ENCODE measurements at regions not wholly inside any gene's neighbourhood (a gene's known extent, or its start where the extent isn't known, plus 50 kb on each side); places are given as distances from the start of the nearest gene placed in this dataset.

DNA sequence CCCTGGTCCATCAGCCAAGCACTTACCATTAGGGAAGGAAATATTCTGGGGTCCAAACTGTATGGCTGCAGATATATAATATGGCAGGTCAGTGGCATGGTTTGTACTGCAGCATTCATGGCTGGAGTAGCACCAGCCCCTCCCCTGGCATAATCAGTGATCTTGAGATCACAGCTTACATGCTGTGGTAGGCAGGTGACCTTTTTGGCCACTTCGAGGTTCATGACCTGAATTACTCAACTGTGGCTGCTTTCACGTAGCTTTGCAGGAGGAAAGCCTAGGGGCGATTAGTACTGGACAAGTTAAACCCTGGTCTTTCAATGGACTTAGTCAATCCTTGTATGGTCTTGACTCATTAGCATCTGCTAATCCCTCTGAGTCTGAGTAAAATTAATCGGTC is 169.8 kb downstream of the SPRY2 start:
- no peak overlapping the region for H3K27ac ChIP-seq
- TF ChIP-seq, protein P1, sequence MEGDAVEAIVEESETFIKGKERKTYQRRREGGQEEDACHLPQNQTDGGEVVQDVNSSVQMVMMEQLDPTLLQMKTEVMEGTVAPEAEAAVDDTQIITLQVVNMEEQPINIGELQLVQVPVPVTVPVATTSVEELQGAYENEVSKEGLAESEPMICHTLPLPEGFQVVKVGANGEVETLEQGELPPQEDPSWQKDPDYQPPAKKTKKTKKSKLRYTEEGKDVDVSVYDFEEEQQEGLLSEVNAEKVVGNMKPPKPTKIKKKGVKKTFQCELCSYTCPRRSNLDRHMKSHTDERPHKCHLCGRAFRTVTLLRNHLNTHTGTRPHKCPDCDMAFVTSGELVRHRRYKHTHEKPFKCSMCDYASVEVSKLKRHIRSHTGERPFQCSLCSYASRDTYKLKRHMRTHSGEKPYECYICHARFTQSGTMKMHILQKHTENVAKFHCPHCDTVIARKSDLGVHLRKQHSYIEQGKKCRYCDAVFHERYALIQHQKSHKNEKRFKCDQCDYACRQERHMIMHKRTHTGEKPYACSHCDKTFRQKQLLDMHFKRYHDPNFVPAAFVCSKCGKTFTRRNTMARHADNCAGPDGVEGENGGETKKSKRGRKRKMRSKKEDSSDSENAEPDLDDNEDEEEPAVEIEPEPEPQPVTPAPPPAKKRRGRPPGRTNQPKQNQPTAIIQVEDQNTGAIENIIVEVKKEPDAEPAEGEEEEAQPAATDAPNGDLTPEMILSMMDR (conservative IDR thresholded peaks at IDR 0.05), result no peak

DNA sequence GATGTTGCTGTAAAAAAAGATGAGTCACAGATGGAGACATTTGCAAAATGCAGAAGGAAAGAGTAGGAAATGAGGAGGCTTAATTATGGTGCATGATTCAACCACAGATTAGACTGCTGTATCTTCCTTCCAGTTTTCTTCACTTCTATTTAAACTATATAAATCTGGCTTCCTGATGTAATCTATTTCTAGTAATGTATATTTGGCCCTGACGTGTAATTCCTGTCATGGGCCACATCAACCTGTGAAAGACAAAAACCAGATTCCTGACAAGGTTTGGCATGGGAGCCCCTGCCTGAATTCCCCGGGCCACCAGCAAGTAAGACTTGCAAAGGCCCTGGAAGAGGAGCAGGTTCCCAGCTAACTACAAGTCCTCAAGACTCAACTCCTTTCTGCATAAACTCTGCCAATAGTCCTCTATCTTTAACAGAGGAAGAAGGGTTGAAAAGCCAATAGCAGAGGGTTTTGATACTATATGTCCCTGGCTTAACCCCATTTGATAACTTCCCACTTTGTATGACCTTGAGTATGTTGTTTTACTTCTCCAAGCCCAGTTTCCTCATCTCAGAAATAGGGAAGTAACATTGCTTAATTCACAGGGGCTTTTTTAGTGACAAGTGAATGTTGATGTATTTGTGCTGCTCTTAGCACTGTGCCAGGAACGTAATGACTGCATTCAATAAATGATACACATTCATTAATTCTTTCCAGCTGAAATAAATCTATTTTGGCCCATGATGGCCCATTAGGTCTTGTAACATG is 172.7 kb downstream of the SPRY2 start:
- TF ChIP-seq, protein P1 (conservative IDR thresholded peaks at IDR 0.05), result no peak
- no peak overlapping the region for H3K27ac ChIP-seq

DNA sequence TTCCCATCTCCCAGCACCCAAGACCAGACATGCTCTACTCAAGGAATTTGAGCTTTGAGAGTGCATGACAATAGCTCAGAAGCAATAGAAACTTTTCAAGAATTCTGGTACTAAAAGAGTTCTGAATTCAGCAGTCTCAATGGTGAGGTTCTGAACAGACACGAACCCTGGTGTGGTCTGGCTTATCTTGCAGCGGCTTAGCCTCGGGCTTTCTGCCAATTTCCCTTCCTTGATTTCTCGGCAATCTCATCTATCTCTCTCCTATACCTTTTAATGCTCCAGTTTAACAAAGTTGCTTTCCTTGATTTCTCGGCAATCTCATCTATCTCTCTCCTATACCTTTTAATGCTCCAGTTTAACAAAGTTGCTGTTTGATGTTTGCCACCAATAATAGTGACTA is 174.6 kb downstream of the SPRY2 start:
- TF ChIP-seq, protein P1 (conservative IDR thresholded peaks at IDR 0.05), result no peak
- H3K27ac ChIP-seq, result no peak overlapping the region

DNA sequence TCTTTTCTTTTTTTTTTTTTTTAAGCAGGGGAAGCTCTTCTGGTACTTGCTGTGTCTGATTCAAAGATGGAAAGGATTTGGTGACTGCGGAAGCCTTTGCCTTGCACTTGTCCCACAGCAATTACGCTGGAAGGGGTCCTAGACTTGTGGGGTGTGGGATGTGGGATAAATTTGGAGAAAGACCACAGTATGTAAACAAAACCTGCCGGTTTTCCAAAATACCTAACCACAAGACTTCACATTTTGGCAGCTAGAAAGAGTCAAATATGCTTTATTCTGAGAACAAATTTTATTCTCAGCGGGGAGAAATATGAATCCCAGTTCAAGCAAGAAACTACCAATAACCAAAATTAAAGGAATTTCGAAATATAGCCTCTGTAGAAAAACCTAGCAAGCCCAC is 176.5 kb downstream of the SPRY2 start:
- TF ChIP-seq, protein P1 (conservative IDR thresholded peaks at IDR 0.05), result no peak
- H3K27ac ChIP-seq, result no peak overlapping the region

DNA sequence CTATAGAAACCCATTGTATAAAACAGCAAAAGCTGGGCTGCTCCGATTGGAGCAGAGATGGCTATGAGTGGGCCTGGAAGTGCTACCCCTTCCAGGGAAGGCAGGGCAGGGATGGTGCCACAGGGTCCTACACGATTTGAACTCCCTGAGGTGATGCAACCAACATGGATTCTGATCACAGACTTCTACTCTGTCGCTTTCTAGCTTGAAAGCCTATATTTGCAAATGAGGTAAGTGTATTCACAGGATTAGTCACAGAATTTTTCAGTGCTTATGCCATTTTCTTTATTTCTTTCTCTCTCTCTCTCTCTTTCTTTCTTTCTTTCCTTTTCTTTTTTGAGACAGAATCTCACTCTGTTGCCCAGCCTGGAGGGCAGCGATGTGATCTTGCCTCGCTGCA is 179.0 kb downstream of the SPRY2 start:
- TF ChIP-seq, protein P1 (conservative IDR thresholded peaks at IDR 0.05), result no peak
- no peak overlapping the region for H3K27ac ChIP-seq

DNA sequence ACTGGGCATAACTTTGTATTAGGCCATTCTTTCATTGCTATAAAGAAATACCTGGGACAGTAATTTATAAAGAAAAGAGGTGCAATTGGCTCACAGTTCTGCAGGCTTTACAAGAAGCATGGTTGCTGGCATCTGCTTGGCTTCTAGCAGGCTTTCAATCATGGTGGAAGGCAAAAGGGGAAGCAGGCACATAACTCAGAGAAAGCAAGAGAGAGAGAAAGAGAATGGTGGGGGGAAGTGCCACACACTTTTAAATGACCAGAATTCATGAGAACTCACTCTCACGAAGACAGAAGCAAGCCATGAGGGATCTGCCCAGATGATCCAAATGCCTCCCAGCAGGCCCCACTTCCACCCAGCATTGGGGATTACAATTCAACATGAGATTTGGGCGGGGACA is 179.7 kb downstream of the SPRY2 start:
- TF ChIP-seq, protein P1 (conservative IDR thresholded peaks at IDR 0.05), result no peak
- H3K27ac ChIP-seq, result no peak overlapping the region

DNA sequence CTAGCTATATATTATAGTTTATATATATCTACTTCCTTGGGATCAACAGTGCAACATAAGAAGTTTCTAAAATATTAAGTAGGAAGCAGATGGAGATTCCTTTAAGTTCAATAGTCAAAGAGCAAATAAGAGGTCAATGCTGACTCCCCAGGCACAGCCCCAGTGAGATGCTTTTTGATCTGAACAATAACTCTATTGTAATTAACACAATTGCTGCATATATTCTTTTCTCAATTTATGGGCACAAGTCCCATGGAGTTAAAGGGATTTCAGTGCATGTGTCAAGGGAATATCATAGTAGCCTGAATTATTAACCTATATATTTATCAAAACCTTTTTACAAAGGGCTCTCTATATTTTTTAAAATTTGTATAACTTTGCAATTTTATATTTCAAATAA is 180.8 kb downstream of the SPRY2 start:
- TF ChIP-seq, protein P1 (conservative IDR thresholded peaks at IDR 0.05), result no peak
- no peak overlapping the region for H3K27ac ChIP-seq
